ENCODE measurements at regions not wholly inside any gene's neighbourhood (a gene's known extent, or its start where the extent isn't known, plus 50 kb on each side); places are given as distances from the start of the nearest gene placed in this dataset.

DNA sequence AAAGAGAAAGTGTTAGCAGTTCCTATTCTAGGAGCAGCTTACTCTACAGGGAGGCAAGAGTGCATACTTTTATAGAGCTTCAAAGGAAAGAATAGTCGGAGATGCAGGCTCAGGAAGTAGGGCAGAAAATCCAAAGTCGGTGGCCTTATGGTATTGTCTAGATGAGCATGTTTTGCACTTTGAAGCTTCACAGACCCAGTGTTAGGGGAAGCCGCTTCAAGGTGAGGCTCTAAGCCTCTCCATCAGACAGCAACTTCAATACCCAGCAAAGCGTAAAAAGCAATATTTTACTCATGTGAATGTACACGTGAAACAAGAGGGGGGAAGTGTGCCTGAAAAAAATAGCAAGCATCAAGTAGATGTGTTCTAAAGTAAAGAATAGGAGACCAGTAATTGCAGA is 125.6 kb upstream of the RASGRP1 start:
- Mint-ChIP-seq H3K4me1 (peaks cover 66% of the 10 kb centered on the region), H3K4me3 (peak overlapping the region; percentile 60), H3K27ac (peak overlapping the region; percentile 90), H3K36me3 (ENCODE audit: low read depth) (no peaks in the 10 kb centered on the region), H3K9me3 (no peaks in the 10 kb centered on the region), H3K27me3 (no peaks in the 10 kb centered on the region)
- no peak for ATAC-seq (replicated peaks)

DNA sequence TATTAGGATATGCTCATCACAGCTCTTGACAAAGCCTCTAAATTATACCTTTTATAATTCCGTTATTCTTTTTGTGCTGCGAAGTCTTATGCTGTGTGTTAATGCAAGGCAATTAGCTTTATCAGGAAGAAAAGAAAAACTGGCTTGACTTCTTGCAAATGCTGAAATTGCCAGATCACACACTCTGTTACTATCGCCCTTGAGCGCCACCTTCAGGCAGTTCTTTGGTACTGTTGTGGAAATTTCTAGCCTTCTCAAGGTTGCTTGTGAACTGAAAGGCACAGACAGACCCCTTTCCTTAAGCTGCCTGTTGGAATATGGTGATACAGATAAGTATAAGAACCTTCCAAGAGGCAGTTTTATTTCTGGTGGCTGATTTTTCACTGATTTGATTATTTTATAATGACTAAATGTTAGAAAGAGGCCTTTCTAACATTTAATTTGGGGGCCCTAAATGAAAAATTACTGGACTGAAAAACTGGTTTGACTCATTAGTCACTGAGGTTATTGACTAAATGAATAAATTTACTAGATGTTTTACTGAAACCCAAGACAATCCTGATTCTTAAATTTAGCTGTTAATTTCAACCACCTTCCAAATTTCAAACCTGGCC is 126.2 kb upstream of the RASGRP1 start:
- H3K4me1 Mint-ChIP-seq, result peaks cover 68% of the 10 kb centered on the region
- H3K9me3 Mint-ChIP-seq, result no peaks in the 10 kb centered on the region
- H3K27ac Mint-ChIP-seq, result peak overlapping the region; percentile 76
- H3K27me3 Mint-ChIP-seq, result no peaks in the 10 kb centered on the region
- no peaks in the 10 kb centered on the region for H3K36me3 Mint-ChIP-seq (ENCODE audit: low read depth)
- peak overlapping the region; percentile 60 for H3K4me3 Mint-ChIP-seq
- no peak for ATAC-seq (replicated peaks)

DNA sequence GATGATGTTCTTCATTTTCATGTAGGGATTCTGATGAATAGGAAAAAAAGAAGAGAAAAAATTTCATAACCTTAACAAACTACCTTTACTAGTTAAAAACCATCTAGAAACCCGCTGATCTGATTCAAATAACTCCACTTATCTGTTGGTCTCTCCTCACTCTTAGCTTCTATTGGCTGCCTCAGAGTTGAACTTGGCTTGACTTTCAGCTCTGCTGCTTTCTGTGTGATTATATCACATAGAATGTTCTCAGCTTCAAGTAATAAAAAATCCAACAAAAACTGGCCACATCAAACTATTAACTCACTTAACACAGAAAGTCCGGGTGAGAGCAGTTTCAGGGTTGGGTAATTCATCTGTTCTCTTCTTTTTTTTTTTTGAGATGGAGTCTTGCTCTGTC is 126.8 kb upstream of the RASGRP1 start:
- Mint-ChIP-seq H3K27me3 (no peaks in the 10 kb centered on the region), H3K4me1 (peaks cover 63% of the 10 kb centered on the region), H3K9me3 (no peaks in the 10 kb centered on the region), H3K36me3 (ENCODE audit: low read depth) (no peaks in the 10 kb centered on the region), H3K27ac (peak overlapping the region; percentile 76), H3K4me3 (peak overlapping the region; percentile 60)
- no peak for ATAC-seq (replicated peaks)

DNA sequence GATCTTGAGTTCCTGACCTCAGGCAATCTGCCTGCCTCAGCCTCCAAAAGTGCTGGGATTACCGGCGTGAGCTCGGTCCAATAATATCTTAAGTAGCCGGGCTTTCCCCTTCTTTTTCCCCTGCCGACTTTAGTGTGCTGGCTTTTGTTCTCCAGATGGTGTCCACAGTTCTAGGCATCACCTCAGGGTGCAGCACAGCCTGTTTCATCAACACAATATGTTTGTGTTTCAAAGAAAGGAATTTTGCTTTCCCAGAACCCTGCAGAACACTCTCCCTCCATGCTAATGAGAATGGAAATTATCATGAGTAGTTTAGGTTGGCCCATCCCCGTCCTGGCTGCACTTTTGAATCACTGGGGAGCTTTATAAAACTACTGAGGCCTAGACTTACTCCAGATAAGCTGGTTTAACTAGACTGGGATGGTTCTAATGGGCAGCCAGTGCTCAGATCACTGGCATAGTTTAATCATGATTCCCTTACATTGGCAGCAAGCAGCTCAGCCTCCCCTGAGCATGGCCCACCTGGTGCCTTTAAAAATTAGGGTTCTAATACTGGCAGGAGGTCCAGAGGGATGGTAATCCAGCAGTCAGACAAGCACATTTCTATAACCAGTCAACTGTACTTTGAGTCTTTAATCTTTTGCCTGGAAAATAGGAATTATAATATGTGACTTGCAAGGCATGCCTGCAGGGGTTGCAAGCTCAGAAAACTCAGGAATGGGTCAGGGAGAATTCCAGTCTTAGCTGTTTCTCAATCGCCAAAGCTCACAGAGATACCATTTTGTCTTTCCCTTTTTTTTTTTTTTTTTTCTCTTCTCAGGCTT is 127.6 kb upstream of the RASGRP1 start:
- Mint-ChIP-seq H3K27ac (peak overlapping the region; percentile 76), H3K4me3 (peak overlapping the region; percentile 60), H3K36me3 (ENCODE audit: low read depth) (no peaks in the 10 kb centered on the region), H3K27me3 (no peaks in the 10 kb centered on the region), H3K4me1 (peaks cover 65% of the 10 kb centered on the region), H3K9me3 (no peaks in the 10 kb centered on the region)
- peak; percentile 9 for ATAC-seq (replicated peaks)

DNA sequence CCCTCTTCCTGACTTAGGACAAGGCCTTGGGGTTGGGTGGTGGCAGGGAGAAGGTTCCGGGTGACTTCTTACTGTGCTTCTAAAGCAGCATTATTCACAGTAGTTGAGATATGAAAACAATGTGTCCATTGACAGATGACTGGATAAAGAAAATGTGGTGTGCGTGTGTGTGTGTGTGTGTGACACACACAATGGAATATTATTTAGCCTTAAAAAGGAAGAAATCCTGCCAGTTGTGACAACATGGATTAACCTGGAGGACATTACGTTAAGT is 128.1 kb upstream of the RASGRP1 start:
- Mint-ChIP-seq H3K4me1 (peaks cover 62% of the 10 kb centered on the region), H3K9me3 (no peaks in the 10 kb centered on the region), H3K27me3 (no peaks in the 10 kb centered on the region), H3K36me3 (ENCODE audit: low read depth) (no peaks in the 10 kb centered on the region), H3K4me3 (no peak overlapping the region), H3K27ac (peak overlapping the region; percentile 76)
- no peak for ATAC-seq (replicated peaks)

DNA sequence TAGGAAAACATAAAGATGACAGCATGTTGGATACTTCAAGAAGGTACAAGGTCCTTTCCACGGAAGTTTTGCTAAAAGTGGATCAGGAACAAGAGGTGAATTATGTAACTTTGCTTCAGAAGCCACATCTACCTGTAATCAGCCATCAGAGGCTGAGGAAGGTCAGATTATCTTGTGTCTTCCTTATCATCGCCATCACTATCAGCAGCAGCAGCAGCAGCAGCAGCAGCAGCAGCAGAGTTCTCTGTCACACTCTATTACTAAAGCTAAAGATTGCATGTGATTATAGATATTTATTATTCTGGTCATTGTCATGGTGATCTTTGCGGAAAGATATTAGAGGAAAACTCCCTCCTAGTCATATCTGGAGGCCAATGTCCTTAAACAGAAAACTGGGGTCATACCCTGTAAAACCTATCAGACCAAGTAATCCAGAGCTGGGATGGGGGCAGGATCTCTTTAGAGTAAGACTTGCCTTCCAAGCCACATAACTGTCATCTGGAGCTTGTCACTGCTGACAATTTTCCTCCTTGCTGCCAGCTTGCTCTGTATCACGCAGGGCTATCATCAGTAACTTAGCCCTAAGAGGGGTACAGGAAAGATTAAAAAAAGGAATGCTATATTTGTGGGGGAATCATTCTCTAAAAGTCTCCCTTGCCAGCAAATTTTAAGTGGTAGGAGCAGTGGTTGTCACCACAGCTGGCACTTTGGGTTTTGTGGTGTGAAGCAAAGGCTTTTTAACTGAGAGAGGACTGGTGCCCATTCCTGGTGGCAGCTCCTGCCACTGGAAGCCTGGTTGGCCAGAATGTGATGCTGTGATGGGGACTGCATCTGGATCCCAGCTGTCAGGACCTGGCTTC is 130.9 kb upstream of the RASGRP1 start:
- Mint-ChIP-seq H3K36me3 (ENCODE audit: low read depth) (no peaks in the 10 kb centered on the region), H3K27me3 (no peaks in the 10 kb centered on the region), H3K27ac (peak overlapping the region; percentile 74), H3K4me3 (peak overlapping the region; percentile 70), H3K9me3 (no peaks in the 10 kb centered on the region), H3K4me1 (peaks cover 45% of the 10 kb centered on the region)
- ATAC-seq (replicated peaks), result peak; percentile 8

DNA sequence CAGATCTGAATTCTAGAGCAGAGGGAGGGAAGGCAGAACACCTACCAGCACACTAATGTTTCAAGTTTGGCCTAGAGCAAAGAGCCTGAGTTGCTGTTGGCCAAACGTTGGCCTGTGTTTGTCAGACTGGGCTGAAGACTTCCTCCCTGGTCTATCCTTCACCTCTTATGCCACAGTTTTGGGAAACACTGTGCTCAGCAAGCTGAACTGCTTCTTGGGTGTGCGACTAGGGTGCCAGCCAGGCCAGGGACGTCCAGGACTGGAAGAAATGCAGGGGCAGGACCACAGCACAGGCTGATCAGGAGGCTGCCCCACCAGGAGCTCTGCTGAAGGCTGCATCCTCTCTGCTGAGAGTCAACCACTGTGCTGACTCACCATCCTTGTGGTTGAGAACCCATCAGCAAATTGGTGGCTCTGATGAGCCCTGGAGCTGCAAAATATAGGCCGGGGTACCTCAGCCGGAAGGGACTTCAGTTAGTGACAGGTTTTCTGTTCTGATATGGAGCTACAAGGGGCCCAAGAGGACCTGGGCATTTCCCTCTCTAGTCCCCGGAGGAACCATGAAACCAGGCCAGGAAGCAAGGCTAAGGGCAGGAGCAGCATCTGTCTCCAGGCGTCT is 131.6 kb upstream of the RASGRP1 start:
- Mint-ChIP-seq H3K27me3 (no peaks in the 10 kb centered on the region), H3K9me3 (no peaks in the 10 kb centered on the region), H3K36me3 (ENCODE audit: low read depth) (no peaks in the 10 kb centered on the region), H3K4me3 (peak overlapping the region; percentile 70), H3K4me1 (peaks cover 41% of the 10 kb centered on the region), H3K27ac (peak overlapping the region; percentile 74)
- peak; percentile 92 for ATAC-seq (replicated peaks)

DNA sequence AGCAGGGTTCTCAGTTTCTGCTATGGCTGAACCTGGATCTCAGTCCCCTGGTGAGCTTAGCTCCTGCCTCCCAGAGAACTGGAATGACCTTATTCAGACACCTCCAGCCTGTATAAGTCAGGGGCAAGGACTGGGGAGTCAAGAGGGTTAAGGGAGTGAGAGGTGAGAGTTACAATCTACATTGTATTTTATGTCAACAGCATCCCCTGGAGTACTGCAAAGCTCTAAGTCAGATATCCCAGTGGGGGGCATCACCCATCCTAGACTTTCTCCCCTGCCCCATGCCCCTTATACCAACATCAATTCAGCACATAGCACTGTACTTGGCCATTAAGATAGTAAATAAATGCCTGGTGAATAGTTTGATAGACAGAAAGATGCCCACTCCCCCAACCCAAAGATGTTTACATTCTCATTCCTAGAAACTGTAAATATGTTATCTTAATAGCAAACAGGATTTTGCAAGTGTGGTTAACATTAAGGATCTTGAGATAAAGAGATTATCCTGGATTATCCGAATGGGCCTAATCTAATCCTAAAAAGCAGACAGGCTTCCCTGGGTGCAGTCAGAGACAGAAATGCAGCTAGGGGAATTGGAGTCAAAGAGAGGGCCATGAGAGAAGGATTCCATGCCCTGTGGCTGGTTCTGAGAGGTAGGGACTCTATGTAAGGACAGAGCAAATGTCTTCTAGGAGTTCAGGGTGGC is 132.3 kb upstream of the RASGRP1 start:
- H3K9me3 Mint-ChIP-seq, result no peaks in the 10 kb centered on the region
- H3K4me3 Mint-ChIP-seq, result peak overlapping the region; percentile 70
- peak overlapping the region; percentile 74 for H3K27ac Mint-ChIP-seq
- H3K36me3 Mint-ChIP-seq (ENCODE audit: low read depth), result no peaks in the 10 kb centered on the region
- H3K27me3 Mint-ChIP-seq, result no peaks in the 10 kb centered on the region
- no peak for ATAC-seq (replicated peaks)
- peaks cover 40% of the 10 kb centered on the region for H3K4me1 Mint-ChIP-seq

DNA sequence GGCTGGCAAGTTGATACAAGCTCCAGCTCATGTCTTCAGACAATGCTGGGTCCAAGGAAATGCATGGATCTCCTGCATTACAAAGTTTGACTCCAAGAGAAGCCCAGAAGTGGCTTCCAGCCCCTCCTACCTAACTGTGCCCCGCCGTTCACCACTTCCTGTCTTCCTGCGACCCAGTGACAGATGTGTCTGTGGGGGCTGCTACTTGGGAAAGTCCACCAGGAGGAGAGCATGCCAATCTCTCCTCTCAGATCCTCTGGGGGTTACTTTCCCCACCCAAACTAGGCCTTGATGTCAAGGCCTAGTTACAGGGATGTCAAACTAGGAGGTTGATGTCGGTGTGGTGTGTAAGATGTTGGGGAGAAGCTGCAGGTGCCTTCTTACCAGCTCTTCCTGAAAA is 133.6 kb upstream of the RASGRP1 start:
- Mint-ChIP-seq H3K9me3 (no peaks in the 10 kb centered on the region), H3K36me3 (ENCODE audit: low read depth) (no peaks in the 10 kb centered on the region), H3K4me1 (peaks cover 36% of the 10 kb centered on the region), H3K4me3 (peak overlapping the region; percentile 70), H3K27me3 (no peaks in the 10 kb centered on the region), H3K27ac (peak overlapping the region; percentile 78)
- ATAC-seq (replicated peaks), result no peak

DNA sequence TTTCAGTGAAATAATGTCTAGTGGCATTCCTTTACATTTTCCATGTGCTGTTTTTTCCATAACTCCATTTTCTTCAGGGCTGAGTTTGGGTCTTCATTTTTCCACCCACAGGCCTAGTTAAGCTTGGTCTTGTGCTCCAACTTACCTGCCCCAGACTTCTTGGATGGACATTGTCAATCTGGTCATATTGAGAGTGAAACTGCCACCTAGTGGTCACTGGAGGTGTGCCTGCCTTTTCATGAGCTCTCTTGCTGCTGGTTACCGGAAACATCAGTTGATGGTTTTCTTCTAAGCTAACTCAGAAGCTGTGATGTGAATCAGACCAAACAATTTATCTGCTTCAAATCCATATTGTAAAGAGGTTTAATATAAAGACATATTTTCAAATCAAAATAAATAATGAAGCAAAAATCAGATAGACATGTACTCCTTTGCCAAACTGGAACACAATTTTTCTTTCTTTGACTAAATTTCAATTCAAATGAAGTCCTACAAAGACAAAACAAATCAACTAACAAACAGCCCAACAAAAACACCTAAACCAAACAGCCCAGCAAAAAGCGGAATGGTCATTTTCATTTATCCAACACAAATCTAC is 135.1 kb upstream of the RASGRP1 start:
- Mint-ChIP-seq H3K36me3 (ENCODE audit: low read depth) (no peaks in the 10 kb centered on the region), H3K27ac (peak overlapping the region; percentile 6), H3K27me3 (no peaks in the 10 kb centered on the region), H3K9me3 (no peaks in the 10 kb centered on the region), H3K4me3 (peak overlapping the region; percentile 70), H3K4me1 (peaks cover 29% of the 10 kb centered on the region)
- peak; percentile 48 for ATAC-seq (replicated peaks)

DNA sequence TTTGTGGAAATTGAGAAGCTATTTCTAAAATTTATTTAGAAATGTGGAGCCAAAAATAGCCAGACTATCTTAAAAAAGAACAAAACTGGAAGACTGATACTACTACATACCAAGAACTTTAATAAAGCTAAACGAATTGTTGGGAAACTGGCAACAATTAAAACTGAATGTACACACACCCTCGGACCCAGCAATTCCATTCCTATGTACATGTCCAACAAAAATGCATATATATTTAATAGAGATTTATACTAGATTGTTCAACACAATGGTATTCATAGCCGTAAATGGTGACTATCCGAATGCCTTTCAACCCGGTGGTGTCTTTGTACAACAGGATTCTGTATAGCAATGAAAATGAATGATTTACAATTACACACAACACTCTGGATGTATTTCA is 136.5 kb upstream of the RASGRP1 start:
- no peaks in the 10 kb centered on the region for H3K27me3 Mint-ChIP-seq
- ATAC-seq (replicated peaks), result no peak
- H3K27ac Mint-ChIP-seq, result no peak overlapping the region
- peaks cover 18% of the 10 kb centered on the region for H3K4me1 Mint-ChIP-seq
- H3K36me3 Mint-ChIP-seq (ENCODE audit: low read depth), result no peaks in the 10 kb centered on the region
- H3K9me3 Mint-ChIP-seq, result no peaks in the 10 kb centered on the region
- H3K4me3 Mint-ChIP-seq, result no peak overlapping the region

DNA sequence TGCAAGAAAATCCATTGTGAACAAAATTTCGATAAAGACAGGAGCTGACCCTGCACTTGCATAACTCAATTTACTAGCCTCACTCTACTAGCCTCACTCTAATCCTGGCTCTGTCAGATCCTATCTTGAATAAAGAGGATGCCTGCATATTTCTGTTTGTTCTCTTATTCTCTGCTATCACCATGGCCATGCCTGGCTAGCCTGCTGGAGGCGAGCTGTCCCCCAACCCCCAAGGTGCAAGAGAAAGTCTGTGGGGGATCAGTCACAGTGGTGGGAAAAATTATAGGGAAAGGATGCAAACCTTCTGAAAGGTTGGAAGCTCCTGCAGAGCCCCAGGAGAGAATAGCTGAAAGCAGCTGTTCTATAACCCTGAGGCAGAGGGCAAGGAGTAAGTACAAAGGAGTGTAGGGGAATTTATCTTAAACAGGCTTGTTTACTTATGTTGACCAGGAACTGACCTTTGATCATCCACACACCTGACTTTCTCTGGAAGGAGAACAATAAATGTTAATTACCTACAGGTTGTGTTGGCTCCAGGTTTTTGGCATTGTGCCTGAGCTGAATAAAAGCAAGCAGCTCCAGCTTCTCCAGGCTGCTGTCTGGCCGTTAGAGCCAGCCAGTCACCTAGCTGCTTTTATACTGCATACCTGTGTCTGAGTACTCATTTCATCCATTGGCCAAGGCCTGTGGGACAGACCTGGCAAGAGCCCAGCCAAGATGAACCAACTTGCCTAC is 137.7 kb upstream of the RASGRP1 start:
- H3K27me3 Mint-ChIP-seq, result no peaks in the 10 kb centered on the region
- no peaks in the 10 kb centered on the region for H3K36me3 Mint-ChIP-seq (ENCODE audit: low read depth)
- H3K4me3 Mint-ChIP-seq, result no peak overlapping the region
- no peaks in the 10 kb centered on the region for H3K9me3 Mint-ChIP-seq
- H3K27ac Mint-ChIP-seq, result no peak overlapping the region
- no peak for ATAC-seq (replicated peaks)
- H3K4me1 Mint-ChIP-seq, result peaks cover 11% of the 10 kb centered on the region

DNA sequence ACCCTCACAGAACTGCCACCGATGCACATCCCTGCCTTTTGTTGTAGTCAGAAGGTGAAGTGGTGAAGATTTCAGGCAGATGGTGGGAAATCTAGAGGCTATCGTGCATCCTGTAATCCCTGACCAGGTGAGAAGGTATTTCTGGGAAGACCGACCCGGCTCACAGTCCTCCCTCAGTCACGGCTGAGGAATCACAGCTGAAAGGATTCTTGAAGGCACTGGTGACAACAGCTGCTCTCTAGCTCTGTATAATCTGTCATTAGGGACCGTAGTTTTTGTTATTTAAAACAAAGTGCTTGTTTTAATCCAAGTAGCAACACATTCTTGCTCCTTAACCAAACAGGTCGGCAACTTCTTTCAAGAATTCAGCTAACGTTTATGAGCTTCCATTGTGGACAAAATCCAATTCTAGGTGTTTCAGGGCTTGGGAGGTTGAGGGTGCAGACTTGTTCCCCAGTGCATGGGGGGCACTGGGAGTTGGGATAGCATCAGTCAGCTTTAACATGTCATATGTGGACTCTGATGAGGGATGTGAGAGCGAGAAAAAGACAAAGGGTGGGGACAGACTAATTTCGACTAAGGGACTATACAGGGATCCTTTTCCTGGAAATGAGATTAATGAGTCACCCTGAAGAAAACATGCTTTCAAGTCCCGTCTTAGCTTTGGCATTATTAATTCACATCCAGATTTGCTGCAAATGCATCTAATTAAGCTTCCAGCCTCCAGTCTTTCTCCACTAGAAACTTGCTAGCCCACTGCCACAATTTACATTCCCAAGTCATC is 141.0 kb upstream of the RASGRP1 start:
- ATAC-seq (replicated peaks), result peak; percentile 72
- H3K4me3 Mint-ChIP-seq, result no peak overlapping the region

More for the DNA sequence above, 141.0 kb upstream of the RASGRP1 start:
- H3K36me3 Mint-ChIP-seq (ENCODE audit: low read depth), result no peaks in the 10 kb centered on the region
- H3K4me1 Mint-ChIP-seq, result no peaks in the 10 kb centered on the region
- no peaks in the 10 kb centered on the region for H3K27me3 Mint-ChIP-seq
- no peaks in the 10 kb centered on the region for H3K9me3 Mint-ChIP-seq
- H3K27ac Mint-ChIP-seq, result no peak overlapping the region
